Neural cell (in vitro differentiated cells): ENCODE measurements at regions not wholly inside any gene's neighbourhood (a gene's known extent, or its start where the extent isn't known, plus 50 kb on each side); places are given as distances from the start of the nearest gene placed in this dataset.

Experiments
- CTCF ChIP-seq: fragments of 450-650 bp; IDR thresholded peaks from 2 replicates; pipeline ENCODE4 v1.5.1; 2014; ENCODE audit warnings: antibody characterized with exemption, mild to moderate bottlenecking, moderate library complexity; ENCODE audit not compliant: poor library complexity, severe bottlenecking
- EZH2 ChIP-seq: fragments of 200-600, 300-800 bp; shearing (Covaris generic), sonication (generic); IDR thresholded peaks from 2 replicates; pipeline ENCODE4 v1.6.1; 2014; ENCODE audit warnings: antibody characterized with exemption, low read length, borderline replicate concordance, mild to moderate bottlenecking; ENCODE audit not compliant: insufficient read depth, poor library complexity, severe bottlenecking
- MXI1 ChIP-seq: fragments of 450-650 bp; conservative IDR thresholded peaks from 2 replicates; pipeline ENCODE4 v1.6.1; 2014; ENCODE audit warnings: antibody characterized with exemption, mild to moderate bottlenecking; ENCODE audit not compliant: poor library complexity, severe bottlenecking
- POLR2AphosphoS5 ChIP-seq: IDR thresholded peaks from 2 replicates; pipeline ENCODE4 v1.6.1; 2012
- TAF1 ChIP-seq: IDR thresholded peaks from 2 replicates; pipeline ENCODE4 v1.6.1; 2012; ENCODE audit warnings: low read depth

GRCh38 chr5:18393565-18394442 is 759.5 kb downstream of the TAF11L14 start:
- peak; percentile 91 for TF ChIP-seq CTCF
- no peak for TF ChIP-seq POLR2AphosphoS5
- no peak for TF ChIP-seq TAF1
- TF ChIP-seq MXI1: peak; percentile 4
- TF ChIP-seq EZH2: no peak
